Glutamatergic neuron (in vitro differentiated cells): ENCODE measurements at regions not wholly inside any gene's neighbourhood (a gene's known extent, or its start where the extent isn't known, plus 50 kb on each side); places are given as distances from the start of the nearest gene placed in this dataset.

Experiments used
- DNase-seq: peaks from one replicate; pipeline ENCODE4 v3.0.0; 2022
- H3K27ac Mint-ChIP-seq: one replicate; pipeline ENCODE4 v1.8.0; 2020; ENCODE audit warnings: mild to moderate bottlenecking, mixed read lengths, inconsistent platforms; ENCODE audit not compliant: unreplicated experiment
- H3K27me3 Mint-ChIP-seq: one replicate; pipeline ENCODE4 v1.8.0; 2020; ENCODE audit warnings: mild to moderate bottlenecking, moderate library complexity, mixed read lengths, inconsistent platforms; ENCODE audit not compliant: unreplicated experiment
- H3K36me3 Mint-ChIP-seq: one replicate; pipeline ENCODE4 v1.8.0; 2020; ENCODE audit warnings: mild to moderate bottlenecking, mixed read lengths, inconsistent platforms; ENCODE audit not compliant: unreplicated experiment
- H3K4me1 Mint-ChIP-seq: one replicate; pipeline ENCODE4 v1.8.0; 2020; ENCODE audit warnings: mild to moderate bottlenecking, low read depth, mixed read lengths, inconsistent platforms; ENCODE audit not compliant: unreplicated experiment
- H3K4me3 Mint-ChIP-seq: one replicate; pipeline ENCODE4 v1.8.0; 2020; ENCODE audit warnings: mild to moderate bottlenecking, mixed read lengths, inconsistent platforms; ENCODE audit not compliant: unreplicated experiment
- H3K9me3 Mint-ChIP-seq: one replicate; pipeline ENCODE4 v1.8.0; 2020; ENCODE audit warnings: mild to moderate bottlenecking, moderate library complexity, mixed read lengths, inconsistent platforms; ENCODE audit not compliant: unreplicated experiment
- CTCF ChIP-seq: fragments of 200-600 bp; sonication (generic); IDR thresholded peaks from one replicate; pipeline ENCODE4 v1.5.0; 2021; ENCODE audit not compliant: partially characterized antibody, unreplicated experiment

GRCh38 chr10:90327611-90328010, 530.2 kb downstream of the HTR7 start:
- no peaks in the 10 kb centered on the region for H3K36me3 Mint-ChIP-seq
- no peak overlapping the region for H3K27ac Mint-ChIP-seq

GRCh38 chr10:90328459-90328858, 529.4 kb downstream of the HTR7 start:
- peaks cover 6% of the 10 kb centered on the region for H3K9me3 Mint-ChIP-seq
- H3K4me1 Mint-ChIP-seq, result peaks cover 14% of the 10 kb centered on the region
- H3K36me3 Mint-ChIP-seq, result no peaks in the 10 kb centered on the region
- no peak for TF ChIP-seq CTCF
- H3K4me3 Mint-ChIP-seq, result no peak overlapping the region
- no peak overlapping the region for H3K27ac Mint-ChIP-seq
- no peak for DNase-seq
- H3K27me3 Mint-ChIP-seq, result peaks cover 4% of the 10 kb centered on the region

More at GRCh38 chr10:90327611-90328010, 530.2 kb downstream of the HTR7 start:
- no peak for DNase-seq
- peaks cover 4% of the 10 kb centered on the region for H3K27me3 Mint-ChIP-seq
- no peak overlapping the region for H3K4me3 Mint-ChIP-seq
- H3K9me3 Mint-ChIP-seq, result peaks cover 6% of the 10 kb centered on the region
- TF ChIP-seq CTCF, result no peak
- H3K4me1 Mint-ChIP-seq, result peaks cover 23% of the 10 kb centered on the region

GRCh38 chr10:90328896-90329295, 528.9 kb downstream of the HTR7 start:
- Mint-ChIP-seq H3K4me3 (no peak overlapping the region), H3K27ac (no peak overlapping the region)
- no peak for DNase-seq

GRCh38 chr10:90337316-90337715, 520.5 kb downstream of the HTR7 start:
- peaks cover 4% of the 10 kb centered on the region for H3K4me1 Mint-ChIP-seq
- H3K27me3 Mint-ChIP-seq, result peaks cover 2% of the 10 kb centered on the region
- H3K27ac Mint-ChIP-seq, result no peak overlapping the region
- H3K4me3 Mint-ChIP-seq, result no peak overlapping the region
- no peaks in the 10 kb centered on the region for H3K36me3 Mint-ChIP-seq
- DNase-seq, result no peak
- no peaks in the 10 kb centered on the region for H3K9me3 Mint-ChIP-seq
- TF ChIP-seq CTCF, result no peak

More at GRCh38 chr10:90328896-90329295, 528.9 kb downstream of the HTR7 start:
- H3K27me3 Mint-ChIP-seq, result peaks cover 4% of the 10 kb centered on the region
- TF ChIP-seq CTCF, result no peak
- H3K36me3 Mint-ChIP-seq, result no peaks in the 10 kb centered on the region
- H3K9me3 Mint-ChIP-seq, result peaks cover 6% of the 10 kb centered on the region
- peaks cover 10% of the 10 kb centered on the region for H3K4me1 Mint-ChIP-seq

- DNase-seq, result no peak
- Mint-ChIP-seq H3K36me3 (no peaks in the 10 kb centered on the region), H3K9me3 (no peaks in the 10 kb centered on the region), H3K4me3 (no peak overlapping the region), H3K27ac (no peak overlapping the region), H3K4me1 (peaks cover 5% of the 10 kb centered on the region), H3K27me3 (no peaks in the 10 kb centered on the region)
- no peak for TF ChIP-seq CTCF
Observed at GRCh38 chr10:90342480-90342879, 515.4 kb downstream of the HTR7 start.
